ENCODE measurements at regions not wholly inside any gene's neighbourhood (a gene's known extent, or its start where the extent isn't known, plus 50 kb on each side); places are given as distances from the start of the nearest gene placed in this dataset.

DNA sequence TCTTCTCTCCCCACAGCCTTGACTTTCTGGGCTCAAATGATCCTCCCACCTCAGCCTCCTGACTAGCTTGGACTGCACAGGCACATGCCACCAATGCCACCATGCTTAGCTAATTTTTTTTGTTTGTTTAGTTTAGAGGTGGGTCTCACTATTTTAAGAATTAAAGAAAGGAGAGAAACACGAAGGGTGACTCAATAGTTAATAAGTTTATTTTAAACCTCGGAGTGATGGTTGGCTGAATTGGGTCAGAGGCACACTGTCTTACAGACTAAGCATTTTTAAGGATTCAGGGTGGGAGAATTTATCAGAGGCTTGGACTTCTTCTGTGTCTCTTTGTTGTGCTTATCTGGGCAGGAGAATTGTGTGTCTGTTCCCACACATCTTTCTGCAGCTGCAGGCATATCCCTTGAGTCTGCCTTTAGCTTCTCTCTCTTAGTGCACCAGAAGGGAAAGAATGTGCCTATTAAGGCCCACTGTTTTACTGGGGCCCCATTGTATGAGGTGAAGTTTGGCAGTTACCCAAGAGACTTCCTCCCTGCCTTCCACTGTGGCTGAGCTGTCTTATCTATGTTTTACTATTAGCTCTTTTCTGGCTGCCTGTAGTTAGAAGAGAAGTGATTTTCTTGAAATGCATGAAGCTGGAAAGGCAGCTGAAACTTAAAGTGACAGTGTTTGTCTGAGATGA lies 2172.0 kb downstream of the TP53TG3F start:
- no peak for DNase-seq (ENCODE audit: low read depth in 4 of 4, low spot score in 1 of 4)

DNA sequence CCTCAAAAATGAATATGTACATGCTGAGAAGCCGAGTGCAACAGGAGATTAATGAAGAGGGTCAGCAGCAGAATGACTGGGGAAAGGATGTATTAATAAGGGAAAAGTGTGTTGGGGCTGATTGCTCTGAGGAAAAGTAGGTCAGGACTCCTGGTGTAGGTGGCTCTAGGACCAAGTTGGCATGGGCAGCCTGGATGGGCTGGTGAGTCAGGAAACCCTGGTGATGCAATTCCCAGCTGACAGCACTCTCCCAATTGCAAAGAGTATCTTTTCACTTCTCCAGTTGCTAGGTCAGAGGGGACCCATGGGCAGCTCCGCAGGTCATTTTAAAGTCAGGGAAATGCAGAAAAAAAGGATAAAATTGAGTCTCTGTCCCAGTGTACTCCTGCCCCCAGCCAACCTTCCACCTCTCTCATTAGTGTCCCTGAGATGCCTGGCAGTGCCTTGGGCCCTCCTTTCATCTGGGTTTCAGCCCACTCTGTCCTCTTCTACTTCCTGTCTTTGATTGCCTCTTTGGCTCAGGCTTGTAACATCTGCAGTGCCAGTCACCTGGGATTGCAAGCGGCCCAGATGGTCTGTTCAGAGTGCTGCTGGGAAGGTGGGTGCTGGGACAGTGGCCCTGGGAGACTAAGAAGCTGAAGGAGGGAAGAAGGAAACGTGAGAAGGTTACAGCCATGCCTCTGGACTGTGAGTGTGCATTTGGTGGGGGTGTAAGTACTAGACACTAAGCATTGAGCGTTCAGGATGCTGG lies 2177.2 kb downstream of the TP53TG3F start:
- DNase-seq (ENCODE audit: low read depth in 4 of 4, low spot score in 1 of 4) = no peak

DNA sequence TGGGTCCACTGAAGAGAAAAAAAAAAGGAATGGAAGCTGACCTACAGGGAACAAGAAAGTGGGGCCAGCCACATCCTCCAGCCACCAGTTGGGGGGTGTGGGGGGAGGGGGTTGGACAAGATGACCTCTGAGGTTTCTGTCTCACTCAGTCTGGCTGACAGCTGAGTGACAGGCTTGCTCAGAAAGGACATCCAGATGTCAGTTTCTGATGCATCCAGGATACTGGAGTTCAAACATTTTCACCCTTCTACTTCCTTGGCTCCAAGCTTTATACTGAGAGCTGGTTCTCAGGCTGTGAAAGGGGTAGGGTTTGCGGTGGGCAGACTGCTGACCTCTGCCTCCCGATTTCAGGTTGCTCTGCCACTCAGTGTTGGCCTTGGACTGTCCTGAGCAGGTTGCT lies 2178.3 kb downstream of the TP53TG3F start:
- no peak for DNase-seq (ENCODE audit: low read depth in 4 of 4, low spot score in 1 of 4)

DNA sequence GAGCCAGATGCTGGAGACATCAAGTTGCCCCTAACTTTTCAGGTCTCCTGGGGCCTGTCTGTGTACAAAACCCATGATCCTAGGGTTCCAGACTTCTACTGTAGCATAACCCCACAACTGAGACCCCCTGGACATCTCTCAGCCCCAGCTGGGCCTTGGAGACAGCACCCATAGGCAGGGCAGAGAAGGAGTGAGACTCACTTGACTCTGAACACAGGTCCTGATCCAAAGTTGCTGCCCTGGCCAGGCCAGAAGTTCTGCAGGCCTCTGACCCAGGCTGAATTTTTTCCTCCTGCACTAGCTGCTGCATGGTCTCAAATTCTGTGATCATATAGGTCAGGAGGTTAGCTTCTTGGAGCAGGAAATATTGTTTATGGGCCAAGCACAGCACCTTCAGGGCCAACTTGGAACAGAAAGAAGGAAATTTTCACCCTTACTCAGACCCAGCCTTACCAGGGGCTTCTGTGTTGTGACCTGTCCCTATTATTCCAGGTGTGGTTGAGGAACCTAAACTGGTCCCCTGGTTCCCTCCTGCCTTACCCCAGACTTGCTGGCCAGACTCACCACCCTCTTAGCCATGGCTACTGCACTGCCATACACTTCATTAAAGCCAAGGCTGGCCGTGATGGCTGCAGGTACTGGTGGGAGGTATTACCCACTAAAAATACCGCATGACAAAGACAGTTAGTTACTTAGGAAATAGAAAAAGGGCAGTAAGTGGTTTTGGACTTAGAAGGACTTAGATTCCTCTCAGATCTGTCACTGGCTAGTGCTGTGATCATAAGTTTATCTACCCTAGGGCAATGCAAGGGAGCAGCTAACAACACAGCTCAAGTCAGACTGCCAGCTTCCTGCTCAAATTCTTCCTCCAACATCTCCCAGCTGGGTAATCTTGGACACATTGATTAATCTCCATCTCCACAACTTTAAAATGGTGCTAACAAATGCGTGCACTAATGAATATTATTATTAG lies 2180.1 kb downstream of the TP53TG3F start:
- no peak for DNase-seq (ENCODE audit: low read depth in 4 of 4, low spot score in 1 of 4)

DNA sequence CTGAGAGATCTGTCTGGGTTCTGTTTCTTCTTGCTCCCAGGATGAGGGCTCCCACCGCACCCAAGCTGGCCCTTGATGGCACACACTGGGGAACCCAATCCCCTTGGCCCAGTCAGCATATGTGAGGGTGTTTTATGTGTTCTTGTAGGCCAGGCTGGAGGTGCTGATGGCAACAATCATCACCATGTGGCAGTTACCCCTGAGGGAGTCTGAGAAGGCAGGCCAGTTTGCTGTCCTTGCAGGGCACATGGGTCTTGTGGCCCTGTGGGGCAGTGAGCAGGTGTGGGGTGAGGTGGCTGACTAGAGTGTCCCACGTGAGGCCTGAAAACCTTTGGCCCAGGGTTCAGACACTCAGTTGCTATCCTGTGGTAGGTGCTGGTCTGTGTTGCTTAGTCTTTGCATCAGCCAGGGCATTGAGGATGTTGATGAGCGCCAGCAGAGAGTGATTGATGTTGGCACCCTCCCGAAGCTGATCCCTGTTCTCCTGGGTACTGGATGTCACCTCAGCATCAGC lies 2183.0 kb downstream of the TP53TG3F start:
- DNase-seq (ENCODE audit: low read depth in 4 of 4, low spot score in 1 of 4) = no peak

DNA sequence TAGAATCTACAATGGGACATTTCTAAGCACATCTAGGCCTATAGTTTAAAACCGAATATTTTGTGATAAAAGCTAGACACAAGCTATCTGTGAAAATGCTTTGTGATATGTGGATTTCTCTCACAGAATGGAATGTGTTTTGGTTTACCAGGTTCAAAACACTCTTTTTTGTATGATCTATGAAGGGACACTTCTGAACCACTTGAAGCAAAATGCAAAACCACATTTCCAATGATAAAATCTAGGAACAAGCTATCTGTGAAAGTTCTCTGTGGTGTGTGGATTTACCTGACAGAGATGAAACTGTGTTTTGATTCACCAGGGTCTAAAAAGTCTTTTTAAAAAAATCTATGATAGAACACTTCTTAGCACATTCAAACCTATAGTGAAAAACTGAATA lies 2192.4 kb downstream of the TP53TG3F start:
- no peak for DNase-seq (ENCODE audit: low read depth in 4 of 4, low spot score in 1 of 4)

DNA sequence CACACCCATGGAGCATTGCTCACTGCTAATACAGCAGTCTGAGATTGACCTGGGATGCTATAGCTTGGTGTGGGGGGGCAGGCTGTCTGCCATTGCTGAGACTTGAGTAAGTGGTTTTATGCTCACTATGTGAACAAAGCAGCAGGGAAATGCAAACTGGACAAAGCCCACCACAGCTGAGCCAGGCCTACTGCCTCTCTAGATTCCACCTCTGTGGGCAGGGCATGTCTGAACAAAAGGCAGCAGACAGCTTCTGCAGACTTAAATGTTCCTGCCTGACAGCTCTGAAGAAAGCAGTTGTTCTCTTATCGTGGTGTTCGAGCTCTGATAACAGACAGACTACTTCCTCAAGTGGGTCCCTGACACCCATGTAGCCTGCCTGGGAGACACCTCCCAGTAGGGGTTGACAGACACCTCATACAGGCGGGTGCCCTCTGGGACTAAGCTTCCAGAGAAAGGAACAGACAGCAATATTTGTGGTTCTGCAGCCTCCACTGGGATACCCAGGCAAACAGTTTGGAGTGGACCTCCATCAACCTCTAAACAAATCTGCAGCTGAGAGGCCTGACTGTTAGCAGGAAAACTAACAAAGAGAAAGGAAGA lies 2204.8 kb downstream of the TP53TG3F start:
- DNase-seq (ENCODE audit: low read depth in 4 of 4, low spot score in 1 of 4) = no peak

DNA sequence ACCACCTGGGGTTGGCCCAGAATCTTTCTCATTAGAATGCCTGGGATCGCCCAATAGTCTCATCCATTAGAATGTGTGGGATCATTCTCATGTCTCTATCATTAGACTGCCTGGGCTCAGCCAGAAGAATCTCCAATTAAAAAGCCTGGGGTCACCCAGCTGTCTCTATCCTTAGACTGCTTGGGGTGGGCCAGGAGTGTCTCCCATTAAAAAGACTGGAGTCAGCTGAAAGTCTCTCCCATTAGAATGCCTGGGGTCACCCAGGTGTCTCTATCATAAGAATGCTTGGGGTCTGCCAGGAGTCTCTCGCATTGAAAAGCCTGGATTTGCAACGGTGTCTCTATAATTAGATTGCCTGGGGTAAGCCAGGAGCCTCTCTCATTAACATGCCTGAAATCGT lies 2225.7 kb downstream of the TP53TG3F start:
- no peak for DNase-seq (ENCODE audit: low read depth in 4 of 4, low spot score in 1 of 4)

DNA sequence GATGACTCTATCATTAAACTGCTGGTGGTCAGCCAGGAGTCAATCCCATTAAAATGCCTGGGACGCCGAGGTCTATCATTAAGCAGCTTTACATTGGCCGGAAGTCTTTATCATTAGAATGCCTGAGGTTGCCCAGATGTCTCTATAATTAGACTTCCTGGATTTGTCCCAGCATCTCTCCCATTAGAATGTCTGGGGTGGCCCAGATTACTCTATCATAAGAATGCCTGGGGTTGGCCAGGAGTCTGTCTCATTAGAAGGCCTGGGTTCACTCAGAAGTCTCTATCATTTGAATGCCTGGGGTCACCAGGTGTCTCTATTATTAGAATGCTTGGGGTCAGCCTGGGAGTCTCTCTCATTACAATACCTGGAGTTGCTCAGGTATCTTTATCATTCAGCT lies 2227.2 kb downstream of the TP53TG3F start:
- DNase-seq (ENCODE audit: low read depth in 4 of 4, low spot score in 1 of 4) = no peak

DNA sequence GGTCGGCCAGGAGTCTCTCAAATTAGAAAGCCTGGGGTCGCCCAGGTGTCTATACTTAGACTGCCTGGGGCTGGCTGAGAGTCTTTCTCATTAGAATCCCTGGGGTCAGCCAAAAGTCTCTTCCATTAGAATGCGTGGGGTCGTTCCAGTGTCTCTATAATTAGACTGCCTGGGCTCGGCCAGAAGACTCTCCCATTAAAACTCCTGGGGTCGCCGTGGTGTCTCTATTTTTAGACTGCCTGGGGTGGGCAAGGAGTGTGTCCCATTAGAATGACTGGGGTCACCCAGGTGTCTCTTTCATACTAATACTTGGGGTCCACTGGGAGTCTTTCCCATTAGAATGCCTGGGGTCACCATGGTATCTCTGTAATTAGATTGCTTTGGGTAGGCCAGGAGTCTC lies 2227.7 kb downstream of the TP53TG3F start:
- DNase-seq (ENCODE audit: low read depth in 4 of 4, low spot score in 1 of 4) = no peak

DNA sequence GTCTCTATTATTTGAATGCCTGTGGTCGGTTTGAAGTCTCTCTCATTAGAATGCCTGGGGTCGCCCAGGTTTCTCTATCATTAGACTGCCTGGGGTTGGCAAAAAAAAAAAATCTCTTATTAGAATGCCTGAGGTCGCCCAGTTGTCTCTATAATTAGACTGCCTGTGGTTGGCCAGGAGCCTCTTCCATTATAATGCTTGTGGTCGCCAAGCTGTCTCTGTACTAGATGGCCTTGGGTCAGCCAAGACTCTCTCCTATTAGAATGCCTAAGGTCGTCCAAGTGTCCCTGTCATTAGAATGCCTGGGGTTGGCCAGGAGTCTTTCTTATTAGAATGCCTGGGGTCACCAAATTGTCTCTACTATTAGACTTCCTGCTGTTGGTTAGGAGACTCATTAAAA lies 2228.4 kb downstream of the TP53TG3F start:
- no peak for DNase-seq (ENCODE audit: low read depth in 4 of 4, low spot score in 1 of 4)

DNA sequence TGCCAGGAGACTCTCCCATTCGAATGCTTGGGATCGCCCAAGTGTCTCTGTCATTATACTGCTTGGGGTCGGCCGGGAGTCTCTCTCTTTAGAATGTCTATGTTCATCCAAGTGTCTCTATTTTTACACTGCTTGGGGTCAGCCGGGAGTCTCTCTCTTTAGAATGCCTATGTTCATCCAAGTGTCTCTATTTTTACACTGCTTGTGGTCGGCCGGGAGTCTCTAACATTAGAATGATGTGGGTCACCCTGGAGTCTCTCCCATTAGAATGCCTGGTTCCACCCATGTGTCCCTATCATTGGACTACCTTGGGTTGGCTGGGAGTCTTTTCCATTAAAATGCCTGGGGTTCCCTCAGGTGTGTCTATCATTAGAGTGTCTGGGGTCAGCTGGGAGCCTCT lies 2230.4 kb downstream of the TP53TG3F start:
- no peak for DNase-seq (ENCODE audit: low read depth in 4 of 4, low spot score in 1 of 4)

DNA sequence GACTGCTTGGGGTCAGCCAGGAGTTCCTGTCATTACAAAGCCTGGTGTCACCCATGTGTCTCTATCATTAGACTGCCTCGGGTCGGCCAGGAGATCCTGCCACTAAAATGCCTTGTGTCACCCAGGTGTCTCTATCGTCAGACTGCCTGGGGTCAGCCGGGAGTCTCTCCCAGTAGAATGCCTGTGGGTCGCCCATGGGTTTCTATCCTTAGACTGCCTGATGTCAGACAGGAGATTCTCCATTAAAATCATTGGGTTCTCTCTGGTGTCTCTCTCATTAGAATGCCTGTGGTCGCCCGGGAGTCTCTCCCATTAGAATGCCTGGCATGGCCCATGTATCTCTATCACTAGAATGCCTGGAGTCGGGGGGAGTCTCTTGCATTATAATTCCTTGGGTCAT lies 2231.0 kb downstream of the TP53TG3F start:
- no peak for DNase-seq (ENCODE audit: low read depth in 4 of 4, low spot score in 1 of 4)

DNA sequence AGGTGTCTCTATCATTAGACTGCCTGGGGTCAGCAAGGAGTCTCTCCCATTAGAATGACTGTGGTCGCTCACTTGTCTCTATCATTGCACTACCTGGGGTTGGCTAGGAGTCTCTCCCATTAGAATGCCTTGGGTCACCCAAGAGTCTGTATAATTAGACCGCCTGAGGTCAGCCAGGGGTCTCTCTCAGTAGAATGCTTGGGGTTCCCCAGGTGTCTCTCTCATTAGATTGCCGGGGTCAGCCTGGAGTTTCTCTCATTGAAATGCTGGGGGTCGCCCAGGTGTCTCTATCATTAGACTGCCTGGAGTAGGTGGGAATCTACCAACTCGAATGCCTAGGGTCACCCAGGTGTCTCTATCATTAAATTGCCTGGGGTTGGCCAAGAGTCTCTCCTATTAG lies 2231.6 kb downstream of the TP53TG3F start:
- DNase-seq (ENCODE audit: low read depth in 4 of 4, low spot score in 1 of 4) = no peak

DNA sequence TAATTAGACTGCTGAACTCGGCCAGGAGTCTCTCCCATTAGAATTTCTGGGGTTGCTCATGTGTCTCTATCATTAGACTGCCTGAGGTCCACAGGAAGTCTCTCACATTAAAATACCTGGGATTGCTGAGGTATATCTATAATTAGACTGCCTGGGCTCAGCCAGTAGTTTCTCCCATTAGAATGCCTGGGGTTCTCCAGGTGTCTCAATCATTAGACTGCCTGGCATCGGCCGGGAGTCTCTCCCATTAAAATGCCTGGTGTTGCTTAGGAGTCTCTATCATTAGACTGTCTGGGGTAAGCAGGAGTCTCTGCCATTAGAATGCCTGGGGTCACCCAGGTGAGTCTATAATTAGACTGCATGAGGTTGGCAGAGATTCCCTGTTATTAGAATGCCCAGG lies 2233.4 kb downstream of the TP53TG3F start:
- DNase-seq (ENCODE audit: low read depth in 4 of 4, low spot score in 1 of 4) = no peak

DNA sequence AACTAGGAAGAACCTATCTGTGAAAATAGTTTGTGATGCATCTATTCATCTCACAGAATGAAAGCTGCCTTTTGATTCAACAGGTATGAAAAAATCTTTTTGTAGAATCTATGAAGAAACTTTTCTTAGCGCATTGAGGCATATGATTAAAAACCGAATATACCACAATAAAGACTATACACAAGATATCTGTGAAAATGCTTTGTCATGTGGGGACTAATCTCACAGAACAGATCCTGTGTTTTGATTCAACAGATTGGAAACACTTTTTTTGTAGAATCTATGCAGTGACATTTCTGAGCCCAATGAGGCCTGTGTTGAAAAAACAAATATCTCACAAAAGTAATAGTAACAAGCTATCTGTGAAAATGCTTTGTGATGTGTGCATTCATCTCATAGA lies 2247.5 kb downstream of the TP53TG3F start:
- DNase-seq (ENCODE audit: low read depth in 4 of 4, low spot score in 1 of 4) = no peak

DNA sequence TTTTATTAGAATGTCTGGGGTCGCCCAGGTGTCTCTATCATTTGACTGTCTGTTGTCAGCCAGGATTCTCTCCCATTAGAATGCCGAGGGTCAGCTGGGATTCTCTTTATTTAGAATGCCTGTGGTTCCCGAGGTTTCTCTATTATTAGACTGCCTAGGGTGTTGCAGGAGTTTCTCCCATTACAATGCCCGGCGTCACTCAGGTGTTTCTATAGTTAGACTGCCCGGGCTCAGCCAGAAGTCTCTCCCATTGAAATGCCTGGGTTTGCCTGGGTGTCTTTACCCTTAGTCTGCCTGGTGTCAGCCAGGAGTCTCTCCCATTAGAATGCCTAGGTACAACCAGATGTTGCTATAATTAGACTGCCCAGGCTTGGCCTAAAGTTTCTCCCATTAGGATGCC lies 2252.0 kb downstream of the TP53TG3F start:
- DNase-seq (ENCODE audit: low read depth in 4 of 4, low spot score in 1 of 4) = no peak

DNA sequence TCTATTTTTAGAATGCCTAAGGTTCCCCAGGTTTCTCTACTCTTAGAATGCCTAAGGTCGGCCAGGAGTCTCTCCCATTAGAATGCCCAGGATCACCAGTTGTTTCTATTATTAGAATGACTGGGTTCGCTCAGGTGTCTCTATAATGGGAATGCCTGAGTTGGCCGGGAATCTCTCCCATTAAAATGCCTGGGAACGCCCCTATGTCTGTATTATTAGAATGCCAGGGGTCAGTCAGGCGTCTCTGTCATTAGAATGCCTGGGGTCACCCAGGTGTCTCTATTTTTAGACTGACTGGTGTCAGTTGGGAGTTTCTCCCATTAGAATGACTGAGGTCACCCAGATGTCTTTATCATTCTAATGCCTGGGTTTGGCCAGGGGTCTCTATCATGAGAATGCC lies 2252.5 kb downstream of the TP53TG3F start:
- DNase-seq (ENCODE audit: low read depth in 4 of 4, low spot score in 1 of 4) = no peak

DNA sequence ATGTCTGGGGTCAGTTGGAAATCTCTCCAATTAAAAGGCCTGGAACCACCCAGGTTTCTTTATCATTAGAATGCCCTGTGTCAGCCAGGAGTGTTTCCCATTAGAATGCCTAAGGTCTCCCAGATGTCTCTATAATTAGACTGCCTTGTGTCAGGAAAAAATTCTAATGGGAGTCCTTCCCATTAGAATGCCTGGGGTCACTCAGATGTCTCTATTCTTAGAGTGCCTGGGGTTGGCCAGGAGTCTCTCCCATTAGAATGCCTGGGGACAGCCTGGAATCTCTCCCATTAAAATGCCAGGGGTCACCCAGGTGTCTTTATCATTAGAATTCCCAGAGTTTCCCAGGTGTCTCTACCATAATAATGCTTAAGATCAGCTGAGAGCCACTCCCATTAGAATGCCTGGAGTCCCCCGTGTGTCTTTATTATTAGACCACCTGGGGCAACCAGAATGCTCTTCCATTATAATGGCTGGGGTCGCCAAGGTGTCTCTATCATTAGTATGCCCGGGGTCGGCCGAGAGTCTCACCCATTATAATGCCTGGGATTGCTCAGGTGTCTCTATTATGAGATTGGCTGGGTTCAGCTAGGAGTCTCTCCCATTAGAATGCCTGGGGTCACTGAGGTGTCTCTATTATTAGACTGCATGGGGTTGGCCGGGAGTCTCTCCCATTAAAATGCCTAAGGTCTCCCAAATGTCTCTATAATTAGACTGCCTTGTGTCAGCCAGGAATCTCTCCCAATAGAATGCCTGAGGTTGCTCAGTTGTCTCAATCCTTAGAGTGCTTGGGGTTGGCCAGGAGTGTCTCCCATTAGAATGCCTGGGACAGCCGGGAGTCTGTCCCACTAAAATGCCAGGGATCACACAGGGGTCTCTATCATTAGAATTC lies 2254.6 kb downstream of the TP53TG3F start:
- DNase-seq (ENCODE audit: low read depth in 4 of 4, low spot score in 1 of 4) = no peak

DNA sequence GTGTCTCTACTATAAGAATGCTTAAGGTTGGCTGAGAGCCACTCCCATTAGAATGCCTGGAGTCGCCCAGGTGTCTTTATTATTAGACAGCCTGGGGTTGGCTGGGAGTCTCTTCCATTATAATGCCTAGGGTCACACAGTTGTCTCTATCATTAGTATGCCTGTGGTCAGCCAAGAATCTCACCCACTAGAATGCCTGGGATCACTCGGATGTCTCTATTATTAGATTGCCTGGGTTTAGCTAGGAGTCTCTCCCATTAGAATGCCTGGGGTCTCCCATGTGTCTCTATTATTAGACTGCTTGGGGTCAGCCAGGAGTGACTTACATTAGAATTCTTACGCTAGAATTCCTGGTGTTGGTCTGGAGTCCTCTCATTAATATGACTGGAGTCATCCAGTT lies 2255.3 kb downstream of the TP53TG3F start:
- DNase-seq (ENCODE audit: low read depth in 4 of 4, low spot score in 1 of 4) = no peak

Data from stimulated activated CD4-positive, alpha-beta T cell treated with anti-CD3 and anti-CD28 coated beads, Interleukin-1b, Interleukin-23, amount 100 ng/mL, for 24 hours (primary cell).